ENCODE measurements at regions not wholly inside any gene's neighbourhood (a gene's known extent, or its start where the extent isn't known, plus 50 kb on each side); places are given as distances from the start of the nearest gene placed in this dataset.

GRCh38 chr2:198312596-198313483 lies 508.4 kb downstream of the PLCL1 start:
- no peak for TF ChIP-seq POLR2AphosphoS5 (IDR thresholded peaks at IDR 0.05; ENCODE audit: low read depth, low read length)
- TF ChIP-seq CTCF (IDR thresholded peaks at IDR 0.05): no peak
- no peak for TF ChIP-seq RFX5 (IDR thresholded peaks at IDR 0.05; ENCODE audit: low read length)
- no peak for TF ChIP-seq USF2 (IDR thresholded peaks at IDR 0.05; ENCODE audit: borderline replicate concordance, low read depth, low read length)
